IPS DF 4.7 (cell line): ENCODE measurements at regions not wholly inside any gene's neighbourhood (a gene's known extent, or its start where the extent isn't known, plus 50 kb on each side); places are given as distances from the start of the nearest gene placed in this dataset.
"Not testable (repeated sequence)": the region's sequence is repeated elsewhere in the genome, so short reads cannot be mapped to it uniquely, and the experiment has no call there.

ENCODE experiments used
- DNase-seq: peaks from one replicate; pipeline ENCODE4 v3.0.0-alpha.2; 2013; ENCODE audit warnings: low spot score; ENCODE audit errors: extremely low read depth

DNA sequence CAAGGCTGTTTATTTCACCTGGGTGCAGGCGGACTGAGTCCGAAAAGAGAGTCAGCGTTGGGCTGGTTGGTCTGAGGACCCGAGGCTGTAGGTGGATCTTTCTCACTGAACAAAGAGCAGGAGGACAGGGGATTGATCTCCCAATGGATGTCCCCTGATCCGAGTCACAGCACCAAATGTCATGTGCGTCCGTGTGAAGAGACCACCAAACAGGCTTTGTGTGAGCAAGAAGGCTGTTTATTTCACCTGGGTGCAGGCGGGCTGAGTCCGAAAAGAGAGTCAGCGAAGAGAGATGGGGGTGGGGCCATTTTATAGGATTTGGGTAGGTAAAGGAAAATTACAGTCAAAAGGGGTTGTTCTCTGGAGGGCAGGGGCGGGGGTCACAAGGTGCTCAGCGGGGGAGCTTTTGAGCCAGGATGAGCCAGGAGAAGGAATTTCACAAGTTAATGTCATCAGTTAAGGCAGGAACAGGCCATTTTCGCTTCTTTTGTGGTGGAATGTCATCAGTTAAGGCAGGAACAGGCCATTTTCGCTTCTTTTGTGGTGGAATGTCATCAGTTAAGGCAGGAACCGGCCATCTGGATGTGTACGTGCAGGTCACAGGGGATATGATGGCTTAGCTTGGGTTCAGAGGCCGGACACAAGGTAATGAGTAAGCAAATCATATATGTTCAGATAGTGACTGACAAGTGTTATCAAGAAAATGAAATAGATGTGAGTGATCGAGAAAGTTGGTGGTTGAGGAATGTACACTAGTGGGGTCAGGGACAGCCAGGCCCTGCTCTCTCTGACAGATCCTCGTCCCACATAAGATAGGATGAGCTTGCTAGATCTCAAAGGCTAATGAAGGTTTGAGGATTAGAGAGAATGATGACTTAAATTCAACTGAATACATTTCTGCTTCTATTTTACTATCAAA, 760.0 kb downstream of the KCNT2 start:
- DNase-seq: not testable (repeated sequence)

DNA sequence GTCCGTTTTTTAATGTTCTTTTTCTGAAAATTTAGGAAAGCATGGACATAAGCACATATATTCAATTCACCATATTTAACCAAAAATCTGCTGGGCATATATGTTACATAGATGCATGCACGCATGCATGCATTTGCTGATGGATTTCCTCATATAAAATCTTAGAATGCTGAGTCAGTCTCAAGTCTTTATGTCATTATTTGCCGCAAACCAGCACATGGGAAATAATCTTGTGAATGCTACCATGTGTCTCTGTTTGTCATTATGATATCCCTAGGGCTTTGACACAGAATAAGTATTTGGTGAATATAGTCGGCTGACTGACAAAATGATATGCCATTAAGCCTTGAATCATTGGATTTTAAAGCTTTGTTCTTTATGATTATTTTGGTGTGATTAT, 776.5 kb downstream of the KCNT2 start:
- DNase-seq: no peak

DNA sequence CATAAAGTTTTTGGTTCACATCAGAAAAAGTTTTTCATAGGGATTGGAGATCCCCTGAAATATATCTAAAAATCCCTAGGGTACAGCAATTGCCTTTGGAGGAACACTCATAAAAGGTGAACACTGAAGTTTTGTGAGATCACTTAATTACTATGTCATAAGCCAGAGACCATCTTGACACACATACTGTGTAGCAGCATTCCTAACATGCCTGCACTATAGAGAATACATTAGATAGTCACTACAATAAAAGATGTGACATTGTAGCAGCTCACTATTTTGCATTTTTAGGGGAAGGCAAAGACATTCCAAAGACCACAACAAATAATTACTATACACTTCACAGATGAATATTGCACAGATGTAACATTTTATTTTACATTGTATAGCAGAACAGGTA, 779.9 kb downstream of the KCNT2 start:
- no peak for DNase-seq

DNA sequence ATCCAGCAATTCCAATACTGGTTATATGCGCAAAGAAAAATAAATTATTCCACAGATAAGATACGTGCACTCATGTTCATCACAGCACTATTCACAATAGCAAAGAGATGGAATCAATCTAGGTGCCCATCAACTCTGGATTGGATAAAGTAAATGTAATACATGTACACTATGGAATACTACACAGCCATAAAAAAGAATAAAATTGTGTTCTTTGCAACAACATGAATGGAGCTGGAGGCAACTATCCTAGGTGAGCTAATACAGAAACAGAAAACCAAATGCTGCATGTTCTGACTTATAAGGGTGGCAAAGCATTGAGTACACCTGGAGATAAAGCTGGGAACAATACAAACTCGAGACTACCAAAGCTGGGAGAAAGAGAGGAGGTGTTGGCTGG, 787.3 kb downstream of the KCNT2 start:
- no peak for DNase-seq

DNA sequence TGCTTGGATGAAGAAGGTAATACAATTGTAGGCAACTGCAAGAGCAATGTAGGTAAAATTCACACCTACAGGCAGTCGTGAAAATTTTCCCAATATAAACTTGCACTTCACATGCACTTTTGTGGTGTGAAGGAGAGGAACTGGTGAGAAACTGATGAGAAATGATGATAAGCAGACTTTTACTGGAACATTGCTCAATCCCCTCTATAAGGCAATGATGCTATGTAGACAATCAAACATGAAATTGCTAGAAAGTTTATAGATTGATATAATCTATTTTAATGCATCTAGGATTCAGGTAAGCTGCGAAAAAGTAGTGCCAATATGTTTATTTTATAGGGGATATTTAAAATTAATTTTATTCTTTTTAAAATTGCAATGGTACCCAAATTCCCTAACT, 802.2 kb downstream of the KCNT2 start:
- DNase-seq: no peak

DNA sequence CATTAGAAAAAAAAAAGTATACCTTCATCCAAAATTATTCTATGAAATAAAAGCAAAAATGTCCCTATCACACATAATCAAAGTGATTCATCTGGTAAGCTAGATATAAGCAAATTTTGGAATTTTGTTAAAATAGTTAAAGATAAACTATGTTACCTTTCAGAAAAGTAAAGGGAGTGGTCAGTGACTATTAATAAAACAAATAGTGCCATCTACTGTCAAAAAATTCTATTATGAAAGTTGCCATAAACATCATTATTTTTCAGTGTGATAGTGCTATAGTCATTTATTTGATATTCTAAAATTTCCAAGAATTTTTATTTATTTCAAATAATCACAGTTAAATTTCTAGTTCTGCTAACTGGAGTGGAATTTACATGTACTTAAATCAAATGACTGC, 803.7 kb downstream of the KCNT2 start:
- DNase-seq: no peak

DNA sequence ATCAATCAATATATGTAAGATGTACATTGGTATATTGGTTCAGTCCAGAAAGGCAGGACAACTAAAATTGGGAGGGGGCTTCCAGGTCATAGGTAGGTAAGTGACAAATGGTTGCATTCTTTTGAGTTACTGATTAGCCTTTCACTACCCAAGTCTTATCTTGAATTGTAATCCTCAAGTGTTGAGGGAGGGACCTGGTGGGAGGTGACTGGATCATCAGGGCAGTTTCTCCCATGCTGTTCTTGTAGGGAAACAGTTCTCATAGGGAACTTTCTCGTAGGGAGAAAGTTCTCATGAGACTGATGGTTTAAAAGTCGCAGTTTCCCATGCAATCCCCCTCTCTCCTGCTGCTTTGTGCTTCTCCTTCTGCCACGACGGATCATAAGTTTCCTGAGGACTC, 809.2 kb downstream of the KCNT2 start:
- DNase-seq: no peak

DNA sequence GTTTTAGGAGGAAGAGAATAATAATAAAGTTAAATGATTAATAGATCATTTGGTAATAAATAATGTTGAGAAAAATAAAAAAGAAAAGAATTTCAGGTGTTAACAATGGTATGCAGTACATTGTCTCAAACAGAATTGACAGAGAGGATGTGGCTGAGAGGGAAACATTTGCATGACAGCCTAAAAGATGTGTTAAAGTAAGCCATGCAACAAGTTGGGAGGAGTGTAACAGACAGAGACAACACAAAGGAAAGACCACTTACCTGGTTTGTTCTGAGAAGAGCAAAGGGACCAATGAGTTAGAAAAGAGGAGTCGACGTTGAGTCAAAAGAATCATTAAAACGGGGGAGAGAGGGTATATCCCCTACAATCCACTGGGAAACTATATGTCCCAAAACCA, 814.0 kb downstream of the KCNT2 start:
- peak; percentile 9 for DNase-seq

DNA sequence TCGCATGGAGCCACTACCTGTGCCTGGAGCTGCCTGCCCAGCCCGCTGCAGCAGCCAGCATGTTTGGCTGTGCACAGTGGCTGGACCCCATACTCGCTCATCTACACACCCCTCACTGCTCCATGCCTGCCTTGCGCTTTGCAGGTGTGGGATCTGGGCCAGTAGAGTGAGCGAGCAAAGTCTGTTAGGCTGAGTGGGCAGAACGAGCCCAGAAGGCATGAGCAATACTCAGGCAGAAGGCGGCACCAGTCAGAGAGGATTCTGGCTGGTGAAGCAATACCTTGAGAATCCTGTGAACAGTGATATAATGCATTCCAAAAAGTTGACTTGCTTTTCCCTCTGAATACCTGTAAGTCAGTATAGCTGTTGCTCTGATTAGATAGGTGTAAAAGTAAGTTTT, 816.4 kb downstream of the KCNT2 start:
- no peak for DNase-seq

DNA sequence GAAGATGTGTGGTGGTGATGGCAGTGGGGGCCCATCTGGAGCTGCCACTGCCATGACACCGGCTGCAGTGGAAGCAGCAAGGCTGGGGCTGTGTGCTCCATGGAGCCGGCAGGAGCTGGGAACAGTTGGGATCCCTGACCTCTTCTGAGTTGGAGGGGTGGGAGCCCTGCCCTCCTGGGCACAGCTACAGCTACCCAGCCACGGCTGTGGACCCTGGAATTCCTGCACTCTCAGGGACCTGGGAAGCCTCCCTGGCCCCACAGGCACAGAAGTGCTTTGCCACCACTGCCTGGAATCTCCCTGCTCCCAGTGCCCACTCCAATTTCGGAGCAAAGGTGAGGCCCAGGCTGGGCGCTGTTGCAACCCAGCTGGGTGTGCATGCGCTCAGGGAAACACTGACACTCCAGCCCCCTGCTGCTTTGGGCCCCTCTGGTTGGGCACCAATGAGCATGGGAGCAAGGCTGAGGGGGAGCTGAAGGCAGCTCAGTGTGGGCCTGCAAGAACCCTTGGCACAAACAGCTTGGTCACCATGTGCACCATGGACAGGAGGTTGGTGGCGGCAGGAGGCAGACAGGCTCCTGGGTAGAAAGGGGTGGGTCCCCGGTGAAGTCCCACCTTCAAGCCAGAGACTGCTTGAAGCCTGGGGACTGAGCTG, 817.6 kb downstream of the KCNT2 start:
- DNase-seq: no peak

DNA sequence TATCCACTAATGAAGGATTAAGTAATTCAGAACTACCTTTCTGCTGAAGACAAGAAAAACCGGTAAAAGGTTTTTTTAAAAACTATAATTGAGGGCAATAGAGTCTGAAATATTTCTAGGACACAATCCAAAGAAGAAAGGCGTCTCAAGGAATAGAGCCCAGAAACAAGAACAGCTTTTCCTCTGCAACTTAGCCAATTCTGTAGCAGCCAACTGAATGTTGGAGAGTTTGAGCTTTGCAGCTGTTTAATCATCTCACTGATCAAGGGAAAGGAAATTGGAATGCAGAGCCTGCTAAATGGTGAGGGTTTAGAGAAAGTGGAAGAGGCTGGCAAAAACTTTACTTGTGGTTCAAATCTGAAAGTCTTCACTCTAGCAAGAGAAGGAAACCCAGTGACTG, 818.9 kb downstream of the KCNT2 start:
- DNase-seq: no peak

DNA sequence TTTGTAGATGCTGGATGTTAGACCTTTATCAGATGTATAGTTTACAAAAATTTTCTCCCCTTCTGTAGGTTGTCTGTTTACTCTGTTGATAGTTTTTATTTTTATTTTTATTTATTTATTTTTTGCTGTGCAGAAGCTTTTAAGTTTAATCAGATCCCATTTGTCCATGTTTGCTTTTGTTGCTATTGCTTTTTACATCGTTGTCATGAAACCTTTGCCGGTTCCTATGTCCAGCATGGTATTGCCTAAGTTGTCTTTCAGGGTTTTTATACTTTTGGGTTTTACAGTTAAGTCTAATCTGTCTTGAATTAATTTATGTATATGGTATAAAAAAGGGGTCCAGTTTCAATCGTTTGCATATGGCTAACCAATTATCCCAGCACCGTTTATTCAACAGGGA, 819.5 kb downstream of the KCNT2 start:
- DNase-seq: no peak

DNA sequence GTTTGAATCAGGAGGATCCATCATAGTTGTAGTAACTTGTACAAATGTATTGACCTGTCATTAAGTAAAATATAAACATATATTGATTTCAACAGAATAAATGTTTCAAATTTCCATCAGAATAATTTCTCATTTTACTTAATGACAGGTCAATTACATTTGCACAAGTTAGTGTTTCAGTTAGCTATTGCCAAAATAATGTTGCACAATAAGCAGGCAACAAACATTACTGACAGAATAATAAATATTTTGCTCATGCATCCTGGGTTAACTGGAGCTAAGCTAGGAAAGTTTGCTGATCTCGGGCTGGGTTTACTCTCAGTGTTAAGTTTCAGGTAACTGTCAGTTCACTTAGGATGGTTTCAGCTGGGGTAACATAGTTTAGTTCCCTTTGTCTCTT, 822.4 kb downstream of the KCNT2 start:
- DNase-seq: no peak

DNA sequence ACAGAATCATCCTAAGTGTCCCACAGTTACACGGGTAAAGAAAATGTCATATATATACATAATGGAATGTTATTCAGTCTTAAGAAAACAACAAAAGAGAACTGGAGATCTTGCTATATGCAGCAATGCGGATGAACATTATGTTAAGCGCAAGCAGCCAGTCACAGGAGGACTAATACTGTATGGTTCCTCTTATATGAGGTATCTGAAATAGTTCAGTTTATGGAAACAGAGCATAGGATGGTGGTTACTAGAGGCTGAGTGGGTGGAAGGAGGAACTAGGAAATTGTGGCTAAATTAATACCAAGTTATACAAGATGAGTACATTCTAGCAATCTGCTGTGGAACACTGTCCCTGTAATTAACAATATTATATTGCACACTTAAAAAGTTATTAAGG, 834.3 kb downstream of the KCNT2 start:
- DNase-seq: no peak

DNA sequence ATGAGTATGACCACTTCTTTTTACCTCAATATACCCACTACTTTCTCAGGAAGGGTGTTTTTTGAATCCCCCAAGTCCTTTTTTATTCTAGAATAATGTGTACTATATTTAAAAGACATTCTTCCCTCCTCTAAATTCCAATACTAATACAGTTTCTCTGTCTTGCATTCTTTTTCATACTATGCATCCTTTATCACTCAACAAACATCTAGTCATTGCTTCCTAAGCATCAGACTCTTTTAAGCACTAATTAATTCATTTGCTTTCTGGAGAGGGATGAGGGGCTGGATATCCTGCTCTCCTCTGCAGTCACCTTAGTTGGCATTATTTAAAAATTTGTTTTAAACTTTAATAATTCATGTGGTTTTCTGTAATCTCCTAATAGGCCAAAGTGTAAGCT, 838.8 kb downstream of the KCNT2 start:
- DNase-seq: no peak

DNA sequence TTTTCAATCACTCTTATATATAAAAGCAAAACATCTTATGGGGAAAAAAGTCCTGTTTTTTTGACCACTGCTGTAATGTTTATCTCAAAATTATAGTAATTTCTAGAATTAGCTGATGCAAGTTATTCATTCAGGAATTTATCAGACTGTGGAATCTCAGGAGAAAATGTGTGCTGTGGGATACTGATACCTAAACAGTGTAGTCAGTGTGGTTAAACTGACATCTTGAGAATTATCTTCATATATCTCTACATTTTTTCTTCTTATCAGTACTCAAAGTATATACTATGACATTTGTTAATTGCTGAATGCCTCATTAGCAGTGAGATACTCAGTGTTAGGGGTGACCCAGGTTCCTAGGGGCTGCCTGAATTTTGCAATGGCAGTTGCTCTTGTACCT, 839.3 kb downstream of the KCNT2 start:
- DNase-seq: no peak

DNA sequence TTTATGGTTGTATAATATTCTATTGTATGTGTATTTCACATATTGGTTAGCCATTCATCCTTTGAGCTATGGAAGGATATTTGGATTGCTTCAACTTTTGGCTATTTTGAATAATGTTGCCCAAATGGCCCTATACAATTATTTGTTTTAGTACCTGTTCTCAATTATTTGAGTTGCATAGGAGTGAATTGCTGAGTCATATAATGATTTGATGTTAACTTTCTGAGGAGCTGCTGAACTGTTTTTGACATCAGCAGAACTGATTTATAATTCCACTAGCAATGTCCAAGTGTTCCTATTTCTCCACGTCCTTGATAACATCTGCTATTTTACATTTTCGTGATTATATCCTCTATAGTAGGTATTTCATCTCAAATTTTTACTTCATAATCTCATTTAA, 839.9 kb downstream of the KCNT2 start:
- no peak for DNase-seq

DNA sequence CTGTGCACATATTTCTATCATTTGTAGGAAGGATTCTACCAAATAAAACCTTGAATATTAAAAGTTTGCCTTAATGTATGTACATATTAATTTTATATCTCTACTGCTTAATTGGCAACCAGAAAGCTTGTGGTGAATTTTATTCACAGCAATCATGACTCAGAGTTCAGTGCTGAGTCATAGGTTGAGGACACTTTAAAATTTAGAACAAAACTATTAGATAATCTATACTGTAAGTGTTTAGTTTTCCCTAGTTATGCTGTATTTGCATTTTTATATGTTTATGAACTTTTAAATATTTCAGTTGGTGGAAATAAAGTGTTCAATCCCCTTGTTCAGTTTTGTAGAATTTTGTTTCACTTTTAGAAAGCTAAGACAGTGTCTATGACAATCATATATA, 841.5 kb downstream of the KCNT2 start:
- DNase-seq: no peak

DNA sequence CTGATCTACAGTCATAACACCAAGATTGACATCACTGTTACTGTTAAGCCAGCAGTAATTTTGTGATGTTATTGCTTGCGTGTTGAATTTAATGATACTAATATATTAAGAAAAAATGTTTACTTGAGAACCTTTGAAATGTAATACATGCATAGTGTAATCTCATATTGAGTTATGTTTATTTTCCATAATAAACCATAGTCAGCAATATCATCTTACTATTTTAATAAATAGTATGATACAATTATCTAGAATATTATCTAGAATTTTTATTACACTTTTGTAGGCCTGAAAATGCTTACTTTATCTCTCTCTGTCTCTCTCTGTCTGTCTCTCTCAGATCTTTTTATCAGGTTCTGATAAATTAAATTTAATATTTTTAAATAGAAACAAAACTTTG, 843.1 kb downstream of the KCNT2 start:
- DNase-seq: no peak

DNA sequence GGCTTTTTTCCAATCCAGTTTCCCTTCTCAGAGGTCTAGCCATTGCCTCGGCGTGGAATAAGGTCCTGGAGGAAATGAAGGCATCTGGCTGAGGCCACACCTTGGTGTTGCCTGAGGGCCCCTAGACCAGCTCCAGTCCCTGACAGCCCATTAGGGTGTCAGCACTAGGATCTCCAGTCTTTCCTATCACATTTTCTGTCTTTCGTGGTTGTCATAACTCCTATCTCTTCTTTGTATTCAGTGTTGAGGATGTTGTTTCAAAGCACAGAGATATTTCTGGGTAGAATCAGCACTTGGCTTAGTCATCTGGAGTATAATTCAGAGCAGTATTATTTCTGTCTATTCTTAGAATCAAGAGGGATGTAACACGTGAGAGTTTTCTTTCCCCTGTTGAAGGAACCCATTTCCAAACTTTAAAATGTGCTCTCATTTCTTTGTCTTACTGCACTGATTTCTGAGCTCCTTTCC, 844.3 kb downstream of the KCNT2 start:
- DNase-seq: no peak

DNA sequence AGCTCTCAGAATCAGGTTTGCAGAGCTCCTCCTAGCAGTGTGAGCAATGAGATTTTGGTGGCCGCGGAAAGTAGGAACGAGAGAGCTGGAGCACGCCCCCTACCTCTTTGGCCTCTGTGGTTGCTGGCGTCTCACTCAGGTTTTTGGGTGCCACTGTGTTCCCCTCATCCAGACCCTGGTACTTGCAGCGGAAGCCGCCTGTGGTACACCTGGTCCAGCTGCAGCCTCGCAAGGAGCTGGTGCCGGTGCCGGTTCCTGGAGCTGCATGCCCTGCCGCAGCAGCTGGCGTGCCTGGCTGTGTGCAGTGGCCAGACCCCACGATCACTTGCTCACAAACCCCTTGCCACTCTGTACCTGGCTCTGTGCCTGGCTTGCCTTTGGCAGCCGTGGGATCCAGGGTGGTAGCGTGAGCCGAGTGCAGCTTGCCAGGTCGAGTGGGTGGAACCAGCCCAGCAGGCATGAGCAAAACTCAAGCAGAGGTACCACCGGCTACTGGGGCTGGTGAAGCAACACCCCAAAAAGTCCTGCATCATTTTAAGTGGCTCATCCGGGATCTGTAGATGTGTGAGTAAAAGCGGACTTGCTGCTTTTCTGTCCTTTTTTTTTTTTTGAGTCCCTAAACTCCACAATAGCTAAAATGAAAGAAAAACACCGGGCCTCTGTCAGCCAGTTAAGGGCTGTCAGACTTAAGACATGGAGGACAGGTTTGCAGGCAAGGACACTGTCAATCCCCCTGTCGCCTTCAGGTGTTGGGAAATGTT, 844.9 kb downstream of the KCNT2 start:
- DNase-seq: no peak

DNA sequence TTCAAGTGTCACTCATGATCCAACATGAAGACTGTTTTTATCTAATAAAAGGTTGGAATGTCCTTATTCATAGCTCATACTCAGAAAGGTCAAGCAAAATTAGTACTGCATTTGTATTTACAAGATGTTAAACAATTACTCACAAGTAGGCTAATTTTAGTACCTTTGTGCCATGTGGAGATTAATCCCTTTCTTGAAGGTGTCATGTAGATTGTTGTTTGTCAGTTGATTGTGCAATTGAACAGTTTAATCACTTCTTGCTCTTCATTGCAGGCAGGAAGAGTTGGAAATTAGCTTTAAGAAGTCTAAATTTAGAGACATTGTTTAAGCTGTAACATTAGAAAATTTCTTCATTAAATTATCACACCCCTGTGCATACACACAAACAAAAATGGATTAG, 847.1 kb downstream of the KCNT2 start:
- DNase-seq: no peak
